ENCODE measurements at regions not wholly inside any gene's neighbourhood (a gene's known extent, or its start where the extent isn't known, plus 50 kb on each side); places are given as distances from the start of the nearest gene placed in this dataset.

- H3K9me3 ChIP-seq (ENCODE audit: low read length) = no peaks in the 10 kb centered on the region
- H4K20me1 ChIP-seq (ENCODE audit: insufficient read depth, low read length) = no peaks in the 10 kb centered on the region
- no peaks in the 10 kb centered on the region for H3K27me3 ChIP-seq (ENCODE audit: control insufficient read depth in 1 of 2, insufficient read depth in 2 of 2, low read length in 2 of 2)
- FAIRE-seq = no peak
- WGBS (ENCODE audit: low lambda C conversion rate) = 70% methylated on average over 2 of the region's 2 CpGs
- H3K27ac ChIP-seq (ENCODE audit: extremely low read length, insufficient read depth, low read length) = no peak overlapping the region
- ATAC-seq = no peak
- POLR2A ChIA-PET = no interaction called here
- H3K4me1 ChIP-seq (ENCODE audit: insufficient read depth, low read length) = no peaks in the 10 kb centered on the region
- H3K79me2 ChIP-seq (ENCODE audit: insufficient read depth, low read length) = no peaks in the 10 kb centered on the region
- DNase-seq (ENCODE audit: low spot score) = no peak
- H3K4me3 ChIP-seq (replicated peaks in 1 of 3; ENCODE audit: insufficient read depth in 1 of 3, low read depth in 2 of 3, low read length in 3 of 3) = no peak overlapping the region
- H3K4me2 ChIP-seq (ENCODE audit: low read depth, low read length) = no peak overlapping the region
- CTCF ChIA-PET (ENCODE audit: low intra/inter-chr PET ratio, low total read pairs) = no interaction called here
- H3K36me3 ChIP-seq (replicated peaks in 1 of 2; ENCODE audit: control insufficient read depth in 1 of 2, insufficient read depth in 2 of 2, low read length in 2 of 2) = no peaks in the 10 kb centered on the region
- BruUV-seq (replicated peaks) = no TSS peak
- intact Hi-C loops (cut with micrococcal nuclease; ENCODE audit: unreplicated experiment) (no loop called here), in situ Hi-C loops (cut with HindIII; ENCODE audit: extremely low pct_ligation_motif_present, low pct_unique_long_range_greater_than_20kb) (no loop called here)
- H3K9ac ChIP-seq (ENCODE audit: insufficient read depth, low read depth, low read length) = no peak overlapping the region
- TF ChIP-seq ZFX (CRISPR knock-in tag; IDR thresholded peaks at IDR 0.05; ENCODE audit: low read depth) (no peak), CC2D1A (CRISPR knock-in tag; IDR thresholded peaks at IDR 0.05) (no peak), TEAD2 (CRISPR knock-in tag; IDR thresholded peaks at IDR 0.05) (no peak), ZNF326 (CRISPR knock-in tag; IDR thresholded peaks at IDR 0.05; ENCODE audit: borderline replicate concordance) (no peak), ZNF280D (CRISPR knock-in tag; IDR thresholded peaks at IDR 0.05) (no peak), ZNF644 (CRISPR knock-in tag; IDR thresholded peaks at IDR 0.05; ENCODE audit: low read depth) (no peak), TCF7 (IDR thresholded peaks at IDR 0.05; ENCODE audit: low read depth) (no peak), PAF1 (CRISPR knock-in tag; IDR thresholded peaks at IDR 0.05) (no peak), SNAPC5 (CRISPR knock-in tag; IDR thresholded peaks at IDR 0.05; ENCODE audit: borderline replicate concordance) (no peak), LBX2 (CRISPR knock-in tag; IDR thresholded peaks at IDR 0.05; ENCODE audit: borderline replicate concordance) (no peak), NFYC (CRISPR knock-in tag; IDR thresholded peaks at IDR 0.05) (no peak), NR3C1 (CRISPR knock-in tag; IDR thresholded peaks at IDR 0.05) (no peak)
- TF ChIP-seq, protein P1, sequence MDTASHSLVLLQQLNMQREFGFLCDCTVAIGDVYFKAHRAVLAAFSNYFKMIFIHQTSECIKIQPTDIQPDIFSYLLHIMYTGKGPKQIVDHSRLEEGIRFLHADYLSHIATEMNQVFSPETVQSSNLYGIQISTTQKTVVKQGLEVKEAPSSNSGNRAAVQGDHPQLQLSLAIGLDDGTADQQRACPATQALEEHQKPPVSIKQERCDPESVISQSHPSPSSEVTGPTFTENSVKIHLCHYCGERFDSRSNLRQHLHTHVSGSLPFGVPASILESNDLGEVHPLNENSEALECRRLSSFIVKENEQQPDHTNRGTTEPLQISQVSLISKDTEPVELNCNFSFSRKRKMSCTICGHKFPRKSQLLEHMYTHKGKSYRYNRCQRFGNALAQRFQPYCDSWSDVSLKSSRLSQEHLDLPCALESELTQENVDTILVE (CRISPR knock-in tag; IDR thresholded peaks at IDR 0.05) = no peak
- TF ChIP-seq, protein P2, sequence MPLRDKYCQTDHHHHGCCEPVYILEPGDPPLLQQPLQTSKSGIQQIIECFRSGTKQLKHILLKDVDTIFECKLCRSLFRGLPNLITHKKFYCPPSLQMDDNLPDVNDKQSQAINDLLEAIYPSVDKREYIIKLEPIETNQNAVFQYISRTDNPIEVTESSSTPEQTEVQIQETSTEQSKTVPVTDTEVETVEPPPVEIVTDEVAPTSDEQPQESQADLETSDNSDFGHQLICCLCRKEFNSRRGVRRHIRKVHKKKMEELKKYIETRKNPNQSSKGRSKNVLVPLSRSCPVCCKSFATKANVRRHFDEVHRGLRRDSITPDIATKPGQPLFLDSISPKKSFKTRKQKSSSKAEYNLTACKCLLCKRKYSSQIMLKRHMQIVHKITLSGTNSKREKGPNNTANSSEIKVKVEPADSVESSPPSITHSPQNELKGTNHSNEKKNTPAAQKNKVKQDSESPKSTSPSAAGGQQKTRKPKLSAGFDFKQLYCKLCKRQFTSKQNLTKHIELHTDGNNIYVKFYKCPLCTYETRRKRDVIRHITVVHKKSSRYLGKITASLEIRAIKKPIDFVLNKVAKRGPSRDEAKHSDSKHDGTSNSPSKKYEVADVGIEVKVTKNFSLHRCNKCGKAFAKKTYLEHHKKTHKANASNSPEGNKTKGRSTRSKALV (CRISPR knock-in tag; IDR thresholded peaks at IDR 0.05) = no peak
- H2AFZ ChIP-seq (ENCODE audit: low read length) = no peak overlapping the region
These were observed 182.7 kb upstream of the DCBLD2 start for GRCh38 chr3:99084156-99084555.

Data from HepG2 (cell line).